SU-DHL-6 (cell line): ENCODE measurements at regions not wholly inside any gene's neighbourhood (a gene's known extent, or its start where the extent isn't known, plus 50 kb on each side); places are given as distances from the start of the nearest gene placed in this dataset.

Experiments
- H2AFZ ChIP-seq: fragments of 200-600 bp; sonication (generic); 2 replicates; pipeline ENCODE4 v1.6.1; 2014; ENCODE audit warnings: low read depth, mild to moderate bottlenecking, moderate library complexity, mixed read lengths, antibody characterized with exemption, low read length; ENCODE audit not compliant: severe bottlenecking
- H3F3A ChIP-seq: fragments of 200-600 bp; shearing (Covaris generic); 2 replicates; pipeline ENCODE4 v1.6.0; 2016; ENCODE audit warnings: antibody characterized with exemption, mild to moderate bottlenecking; ENCODE audit not compliant: insufficient read depth
- H3K27ac ChIP-seq: fragments of 200-600 bp; sonication (generic); 2 replicates; pipeline ENCODE4 v1.5.1; 2016; ENCODE audit warnings: low read depth, mild to moderate bottlenecking, low read length, moderate library complexity, mixed read lengths
- H3K27me3 ChIP-seq: fragments of 200-600 bp; sonication (generic), shearing (Covaris generic); 2 replicates; pipeline ENCODE4 v1.6.0; 2014; ENCODE audit warnings: mild to moderate bottlenecking, low read length
- H3K36me3 ChIP-seq: fragments of 200-600 bp; sonication (generic); 2 replicates; pipeline ENCODE4 v1.6.1; 2014; ENCODE audit warnings: mild to moderate bottlenecking, low read length, mixed read lengths
- H3K4me2 ChIP-seq: fragments of 300-600, 200-600 bp; shearing (Covaris generic), sonication (generic); 2 replicates; pipeline ENCODE4 v1.6.0; 2014; ENCODE audit warnings: low read length, low read depth, mild to moderate bottlenecking; ENCODE audit not compliant: poor library complexity, severe bottlenecking
- H3K4me3 ChIP-seq: fragments of 200-600 bp; sonication (generic); 2 replicates; pipeline ENCODE4 v1.5.1; 2014; ENCODE audit warnings: antibody characterized with exemption, low read length, mild to moderate bottlenecking, mixed read lengths; ENCODE audit not compliant: insufficient read depth, poor library complexity, severe bottlenecking
- H3K79me2 ChIP-seq: fragments of 200-600 bp; sonication (generic); 2 replicates; pipeline ENCODE4 v1.6.1; 2014; ENCODE audit warnings: mild to moderate bottlenecking, low read length, moderate library complexity; ENCODE audit not compliant: insufficient read depth
- H3K9ac ChIP-seq: fragments of 200-600 bp; sonication (generic); 2 replicates; pipeline ENCODE4 v1.7.0; 2014; ENCODE audit warnings: mild to moderate bottlenecking, low read length
- H3K9me2 ChIP-seq: fragments of 200-600 bp; sonication (generic); replicated peaks from 2 replicates; pipeline ENCODE4 v1.6.1; 2014; ENCODE audit warnings: low read length; ENCODE audit not compliant: insufficient read depth
- H3K9me3 ChIP-seq: fragments of 200-600 bp; sonication (generic); 2 replicates; pipeline ENCODE4 v1.6.1; 2014; ENCODE audit warnings: low read length, mixed read lengths; ENCODE audit not compliant: insufficient read depth
- H4K20me1 ChIP-seq: fragments of 200-600 bp; sonication (generic); 2 replicates; pipeline ENCODE4 v1.6.1; 2014; ENCODE audit warnings: low read depth, mild to moderate bottlenecking, antibody characterized with exemption, low read length, moderate library complexity, mixed read lengths
- CTCF ChIP-seq: fragments of 200-600 bp; sonication (generic); IDR thresholded peaks from one replicate; pipeline ENCODE4 v1.5.1; 2017; ENCODE audit warnings: antibody characterized with exemption, mild to moderate bottlenecking, low read length, moderate library complexity; ENCODE audit not compliant: insufficient read depth, poor library complexity, severe bottlenecking
- EZH2phosphoT487 ChIP-seq: fragments of 200-600 bp; sonication (generic), shearing (Covaris generic); conservative IDR thresholded peaks from 2 replicates; pipeline ENCODE4 v1.6.1; 2018; ENCODE audit warnings: mild to moderate bottlenecking, antibody characterized with exemption, low read length, moderate library complexity, mixed read lengths

GRCh38 chr6:3524456-3524855 is 67.6 kb upstream of the SLC22A23 start:
- no peaks in the 10 kb centered on the region for H4K20me1 ChIP-seq
- H3K27me3 ChIP-seq: no peaks in the 10 kb centered on the region

GRCh38 chr6:3523966-3524365 is 67.1 kb upstream of the SLC22A23 start:
- TF ChIP-seq EZH2phosphoT487 (no peak), CTCF (no peak)
- no peak overlapping the region for H3K4me2 ChIP-seq
- H3F3A ChIP-seq: no peaks in the 10 kb centered on the region
- H3K9ac ChIP-seq: no peak overlapping the region
- H3K79me2 ChIP-seq: no peaks in the 10 kb centered on the region
- no peak overlapping the region for H3K27ac ChIP-seq
- no peaks in the 10 kb centered on the region for H3K9me3 ChIP-seq
- H3K4me3 ChIP-seq: no peak overlapping the region
- no peaks in the 10 kb centered on the region for H3K36me3 ChIP-seq
- no peaks in the 10 kb centered on the region for H3K9me2 ChIP-seq
- H3K27me3 ChIP-seq: no peaks in the 10 kb centered on the region
- no peaks in the 10 kb centered on the region for H4K20me1 ChIP-seq
- H2AFZ ChIP-seq: no peak overlapping the region

More at GRCh38 chr6:3524456-3524855, 67.6 kb upstream of the SLC22A23 start:
- Histone ChIP-seq H2AFZ (no peak overlapping the region), H3F3A (no peaks in the 10 kb centered on the region), H3K79me2 (no peaks in the 10 kb centered on the region), H3K9me2 (no peaks in the 10 kb centered on the region), H3K4me2 (no peak overlapping the region), H3K9me3 (no peaks in the 10 kb centered on the region), H3K27ac (no peak overlapping the region), H3K4me3 (no peak overlapping the region), H3K9ac (no peak overlapping the region), H3K36me3 (no peaks in the 10 kb centered on the region)
- TF ChIP-seq EZH2phosphoT487: no peak
- TF ChIP-seq CTCF: no peak

- TF ChIP-seq EZH2phosphoT487 (no peak), CTCF (no peak)
- no peak overlapping the region for H3K27ac ChIP-seq
- no peak overlapping the region for H2AFZ ChIP-seq
- H3K36me3 ChIP-seq: no peaks in the 10 kb centered on the region
- H3K4me2 ChIP-seq: no peak overlapping the region
- H3F3A ChIP-seq: no peaks in the 10 kb centered on the region
- H4K20me1 ChIP-seq: no peaks in the 10 kb centered on the region
- no peak overlapping the region for H3K4me3 ChIP-seq
- H3K79me2 ChIP-seq: no peaks in the 10 kb centered on the region
- H3K27me3 ChIP-seq: no peaks in the 10 kb centered on the region
- H3K9ac ChIP-seq: no peak overlapping the region
- H3K9me2 ChIP-seq: no peaks in the 10 kb centered on the region
- H3K9me3 ChIP-seq: no peaks in the 10 kb centered on the region
Observed at GRCh38 chr6:3523271-3523670, 66.4 kb upstream of the SLC22A23 start.
